ENCODE measurements at regions not wholly inside any gene's neighbourhood (a gene's known extent, or its start where the extent isn't known, plus 50 kb on each side); places are given as distances from the start of the nearest gene placed in this dataset.

DNA sequence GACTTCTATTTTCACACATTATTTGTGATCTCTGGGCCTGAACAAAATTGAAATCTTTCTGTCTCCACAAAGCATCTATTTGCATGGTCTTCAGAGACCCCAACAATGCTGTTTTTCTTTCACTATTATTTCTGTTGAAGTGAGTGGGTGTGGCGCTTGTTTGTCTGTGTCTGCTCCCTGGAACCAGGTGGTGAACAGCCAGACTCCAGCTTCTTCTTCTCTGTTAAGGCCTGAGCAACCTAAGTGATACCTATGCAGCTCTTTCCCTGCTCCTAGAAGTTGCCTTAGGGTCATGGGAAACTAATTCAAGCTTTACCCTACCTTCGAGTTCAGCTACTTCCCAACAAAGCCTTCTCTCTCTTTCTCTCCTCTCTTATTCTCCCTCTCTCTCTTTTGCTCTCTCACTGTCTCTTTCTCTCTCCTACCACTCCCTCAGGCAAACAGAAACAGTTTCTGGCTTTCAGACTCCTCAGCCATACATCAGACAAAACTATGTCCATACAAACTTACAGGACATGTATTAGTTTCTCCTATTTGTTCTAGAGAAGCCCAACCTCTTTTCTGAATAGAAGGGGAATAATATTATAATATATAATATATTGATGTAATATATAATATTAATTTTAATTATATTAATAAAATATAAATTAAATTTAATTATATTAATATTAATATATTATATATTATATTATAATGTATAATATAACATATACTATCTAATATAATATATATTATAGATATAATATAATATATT, 552.5 kb downstream of the DSC3 start:
- Histone ChIP-seq H3K4me1 (ENCODE audit: control insufficient read depth in 5 of 5, insufficient read depth in 5 of 5, low read length in 5 of 5) (no peaks in the 10 kb centered on the region), H3K36me3 (ENCODE audit: control insufficient read depth in 4 of 4, insufficient read depth in 4 of 4, low read length in 4 of 4) (no peaks in the 10 kb centered on the region), H3K27ac (ENCODE audit: low read depth in 1 of 2, low read length in 1 of 2) (no peak overlapping the region), H3K27me3 (ENCODE audit: control insufficient read depth in 3 of 3, insufficient read depth in 3 of 3, low read length in 2 of 3) (no peaks in the 10 kb centered on the region), H3K9ac (ENCODE audit: insufficient read depth in 1 of 2, low read length in 2 of 2) (no peak overlapping the region), H3K4me3 (no peak overlapping the region), H3K9me3 (ENCODE audit: control insufficient read depth in 4 of 4, insufficient read depth in 3 of 4, low read length in 3 of 4) (no peaks in the 10 kb centered on the region)
- 92 to 97% methylated on average over 2 of the region's 2 CpGs for WGBS, 2 donors
- ATAC-seq (ENCODE audit: insufficient read depth, low FRiP score) (no peak), DNase-seq (no peak)
- no peak for TF ChIP-seq CTCF (IDR thresholded peaks at IDR 0.05; ENCODE audit: control extremely low read depth, extremely low read depth)

DNA sequence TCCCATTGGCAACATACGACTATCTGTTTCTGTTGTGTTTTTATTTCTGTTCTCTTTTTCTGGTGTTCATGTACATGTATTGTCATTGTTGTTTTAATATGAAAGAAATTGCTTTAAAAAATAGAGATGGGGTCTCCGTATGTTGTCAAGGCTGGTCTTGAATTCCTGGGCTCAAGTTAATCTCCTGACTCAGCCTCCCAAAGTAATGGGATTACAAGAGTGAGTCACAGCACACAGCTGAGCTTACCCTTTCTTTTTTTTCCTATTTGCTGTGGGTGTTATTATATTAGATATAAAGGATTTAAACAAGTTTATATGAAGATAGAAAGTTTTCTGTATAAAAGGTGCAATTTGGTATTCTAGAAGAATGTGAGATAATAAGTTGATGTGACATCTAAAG, 554.6 kb downstream of the DSC3 start:
- ATAC-seq (ENCODE audit: insufficient read depth, low FRiP score): no peak

GRCh38 chr18:30486856-30487255, 555.7 kb downstream of the DSC3 start:
- ATAC-seq (ENCODE audit: insufficient read depth, low FRiP score): no peak
- H3K9ac ChIP-seq (ENCODE audit: insufficient read depth in 1 of 2, low read length in 2 of 2): no peak overlapping the region
- no peak for TF ChIP-seq CTCF (IDR thresholded peaks at IDR 0.05; ENCODE audit: control extremely low read depth, extremely low read depth)
- DNase-seq: no peak
- no peaks in the 10 kb centered on the region for H3K36me3 ChIP-seq (ENCODE audit: control insufficient read depth in 4 of 4, insufficient read depth in 4 of 4, low read length in 4 of 4)
- no peaks in the 10 kb centered on the region for H3K9me3 ChIP-seq (ENCODE audit: control insufficient read depth in 4 of 4, insufficient read depth in 3 of 4, low read length in 3 of 4)
- no peak overlapping the region for H3K27ac ChIP-seq (ENCODE audit: low read depth in 1 of 2, low read length in 1 of 2)
- WGBS, 2 donors: 69 to 70% methylated on average over 1 of the region's 1 CpG
- H3K27me3 ChIP-seq (ENCODE audit: control insufficient read depth in 3 of 3, insufficient read depth in 3 of 3, low read length in 2 of 3): no peaks in the 10 kb centered on the region
- no peak overlapping the region for H3K4me3 ChIP-seq
- H3K4me1 ChIP-seq (ENCODE audit: control insufficient read depth in 5 of 5, insufficient read depth in 5 of 5, low read length in 5 of 5): no peaks in the 10 kb centered on the region

More for the DNA sequence above, 554.6 kb downstream of the DSC3 start:
- Histone ChIP-seq H3K27ac (ENCODE audit: low read depth in 1 of 2, low read length in 1 of 2) (no peak overlapping the region), H3K36me3 (ENCODE audit: control insufficient read depth in 4 of 4, insufficient read depth in 4 of 4, low read length in 4 of 4) (no peaks in the 10 kb centered on the region), H3K9ac (ENCODE audit: insufficient read depth in 1 of 2, low read length in 2 of 2) (no peak overlapping the region), H3K27me3 (ENCODE audit: control insufficient read depth in 3 of 3, insufficient read depth in 3 of 3, low read length in 2 of 3) (no peaks in the 10 kb centered on the region), H3K9me3 (ENCODE audit: control insufficient read depth in 4 of 4, insufficient read depth in 3 of 4, low read length in 3 of 4) (no peaks in the 10 kb centered on the region), H3K4me1 (ENCODE audit: control insufficient read depth in 5 of 5, insufficient read depth in 5 of 5, low read length in 5 of 5) (no peaks in the 10 kb centered on the region), H3K4me3 (no peak overlapping the region)
- DNase-seq: no peak
- TF ChIP-seq CTCF (IDR thresholded peaks at IDR 0.05; ENCODE audit: control extremely low read depth, extremely low read depth): no peak
- WGBS, 2 donors: 86 to 90% methylated on average over 2 of the region's 2 CpGs

- no peak overlapping the region for H3K27ac ChIP-seq (ENCODE audit: low read depth in 1 of 2, low read length in 1 of 2)
- DNase-seq: no peak
- H3K4me3 ChIP-seq: no peak overlapping the region
These were observed 557.5 kb downstream of the DSC3 start for GRCh38 chr18:30485078-30485477.

More at GRCh38 chr18:30485078-30485477, 557.5 kb downstream of the DSC3 start:
- no peak overlapping the region for H3K9ac ChIP-seq (ENCODE audit: insufficient read depth in 1 of 2, low read length in 2 of 2)
- no peaks in the 10 kb centered on the region for H3K27me3 ChIP-seq (ENCODE audit: control insufficient read depth in 3 of 3, insufficient read depth in 3 of 3, low read length in 2 of 3)
- WGBS, 2 donors: 74 to 84% methylated on average over 2 of the region's 2 CpGs
- no peak for TF ChIP-seq CTCF (IDR thresholded peaks at IDR 0.05; ENCODE audit: control extremely low read depth, extremely low read depth)
- no peaks in the 10 kb centered on the region for H3K36me3 ChIP-seq (ENCODE audit: control insufficient read depth in 4 of 4, insufficient read depth in 4 of 4, low read length in 4 of 4)
- no peak for ATAC-seq (ENCODE audit: insufficient read depth, low FRiP score)
- no peaks in the 10 kb centered on the region for H3K9me3 ChIP-seq (ENCODE audit: control insufficient read depth in 4 of 4, insufficient read depth in 3 of 4, low read length in 3 of 4)
- H3K4me1 ChIP-seq (ENCODE audit: control insufficient read depth in 5 of 5, insufficient read depth in 5 of 5, low read length in 5 of 5): no peaks in the 10 kb centered on the region

All from lung (tissue), 11 donors.